ENCODE measurements at regions not wholly inside any gene's neighbourhood (a gene's known extent, or its start where the extent isn't known, plus 50 kb on each side); places are given as distances from the start of the nearest gene placed in this dataset.

- no peaks in the 10 kb centered on the region for H3K9me3 ChIP-seq (ENCODE audit: control insufficient read depth, low read length)
- H2BK12ac ChIP-seq (ENCODE audit: low read length in 2 of 2), result peak overlapping the region in 1 of 2 experiments; percentile 49
- no peak overlapping the region for H4K8ac ChIP-seq (ENCODE audit: low read length)
- H3K4me3 ChIP-seq (ENCODE audit: insufficient read depth in 1 of 2, low read depth in 1 of 2, low read length in 2 of 2), result no peak overlapping the region
- no peak overlapping the region for H2BK5ac ChIP-seq (ENCODE audit: low read depth, low read length, poor library complexity, severe bottlenecking)
- no peak overlapping the region for H2BK120ac ChIP-seq (ENCODE audit: low read depth, low read length)
- peak overlapping the region; percentile 54 for H3K27ac ChIP-seq (ENCODE audit: low read length, poor library complexity, severe bottlenecking)
- no peak overlapping the region for H3K18ac ChIP-seq (ENCODE audit: low read depth in 1 of 2, low read length in 2 of 2)
- no peak overlapping the region for H2BK15ac ChIP-seq (ENCODE audit: low read depth, poor library complexity, severe bottlenecking)
- WGBS, result 95% methylated on average over 10 of the region's 13 CpGs
- H3K14ac ChIP-seq (ENCODE audit: low read length in 2 of 2), result no peak overlapping the region
- peaks cover 16% of the 10 kb centered on the region for H3K4me1 ChIP-seq (ENCODE audit: control insufficient read depth, insufficient read depth, low read depth, low read length)
- H3K79me1 ChIP-seq (replicated peaks; ENCODE audit: low read length, poor library complexity, severe bottlenecking), result no peaks in the 10 kb centered on the region
- H3K27me3 ChIP-seq (ENCODE audit: control insufficient read depth in 1 of 2, insufficient read depth in 1 of 2, low read length in 2 of 2), result no peaks in the 10 kb centered on the region
- no peak for DNase-seq
- H3K36me3 ChIP-seq (ENCODE audit: control insufficient read depth in 1 of 2, insufficient read depth in 2 of 2, low read depth in 1 of 2, low read length in 2 of 2), result no peaks in the 10 kb centered on the region
- peak overlapping the region; percentile 89 for H2AK5ac ChIP-seq (ENCODE audit: low read length, severe bottlenecking)
- H3K4ac ChIP-seq (ENCODE audit: low read depth in 1 of 2, low read length in 2 of 2), result no peak overlapping the region
- no peak overlapping the region for H3K9ac ChIP-seq (ENCODE audit: low read length)
- H4K91ac ChIP-seq (ENCODE audit: low read length), result no peak overlapping the region
- no peak overlapping the region for H3K4me2 ChIP-seq (ENCODE audit: low read length, poor library complexity, severe bottlenecking)
- H2AFZ ChIP-seq (ENCODE audit: low read depth, low read length), result no peak overlapping the region
- no peak overlapping the region for H3K23ac ChIP-seq (ENCODE audit: low read length in 2 of 2)
Measured at GRCh38 chr18:49655266-49656072, 93.6 kb downstream of the LIPG start.

DNA sequence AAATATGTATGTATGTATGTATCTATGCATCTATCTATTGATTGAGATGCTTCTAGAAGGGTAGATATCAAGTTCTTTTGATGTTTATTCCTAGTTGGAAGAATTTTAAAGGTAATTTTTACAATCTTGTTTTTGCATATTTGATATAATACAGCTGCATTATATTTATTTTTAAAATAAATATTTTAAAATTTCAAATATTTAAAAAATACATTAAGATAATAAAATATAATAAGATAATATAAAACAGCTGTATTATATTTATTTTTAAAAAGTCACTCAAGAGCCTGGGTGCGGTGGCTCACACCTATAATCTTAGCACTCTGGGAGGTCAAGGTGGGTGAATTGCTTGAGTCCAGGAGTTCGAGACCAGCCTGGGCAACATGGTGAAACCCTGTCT is 92.5 kb downstream of the LIPG start:
- Histone ChIP-seq H3K4ac (ENCODE audit: low read depth in 1 of 2, low read length in 2 of 2) (no peak overlapping the region), H2AFZ (ENCODE audit: low read depth, low read length) (no peak overlapping the region), H3K9ac (ENCODE audit: low read length) (no peak overlapping the region), H3K9me3 (ENCODE audit: control insufficient read depth, low read length) (no peaks in the 10 kb centered on the region), H3K27me3 (ENCODE audit: control insufficient read depth in 1 of 2, insufficient read depth in 1 of 2, low read length in 2 of 2) (no peaks in the 10 kb centered on the region), H2BK15ac (ENCODE audit: low read depth, poor library complexity, severe bottlenecking) (no peak overlapping the region), H2BK12ac (ENCODE audit: low read length in 2 of 2) (no peak overlapping the region), H3K4me3 (ENCODE audit: insufficient read depth in 1 of 2, low read depth in 1 of 2, low read length in 2 of 2) (no peak overlapping the region), H3K4me2 (ENCODE audit: low read length, poor library complexity, severe bottlenecking) (no peak overlapping the region), H2BK5ac (ENCODE audit: low read depth, low read length, poor library complexity, severe bottlenecking) (no peak overlapping the region), H3K79me1 (replicated peaks; ENCODE audit: low read length, poor library complexity, severe bottlenecking) (no peaks in the 10 kb centered on the region), H3K36me3 (ENCODE audit: control insufficient read depth in 1 of 2, insufficient read depth in 2 of 2, low read depth in 1 of 2, low read length in 2 of 2) (no peaks in the 10 kb centered on the region), H3K14ac (ENCODE audit: low read length in 2 of 2) (no peak overlapping the region), H4K91ac (ENCODE audit: low read length) (no peak overlapping the region), H3K27ac (ENCODE audit: low read length, poor library complexity, severe bottlenecking) (no peak overlapping the region), H4K8ac (ENCODE audit: low read length) (no peak overlapping the region), H3K4me1 (ENCODE audit: control insufficient read depth, insufficient read depth, low read depth, low read length) (peaks cover 19% of the 10 kb centered on the region), H2BK120ac (ENCODE audit: low read depth, low read length) (no peak overlapping the region), H3K18ac (ENCODE audit: low read depth in 1 of 2, low read length in 2 of 2) (no peak overlapping the region), H2AK5ac (ENCODE audit: low read length, severe bottlenecking) (no peak overlapping the region), H3K23ac (ENCODE audit: low read length in 2 of 2) (no peak overlapping the region)
- 100% methylated on average over 2 of the region's 2 CpGs for WGBS
- DNase-seq, result no peak

DNA sequence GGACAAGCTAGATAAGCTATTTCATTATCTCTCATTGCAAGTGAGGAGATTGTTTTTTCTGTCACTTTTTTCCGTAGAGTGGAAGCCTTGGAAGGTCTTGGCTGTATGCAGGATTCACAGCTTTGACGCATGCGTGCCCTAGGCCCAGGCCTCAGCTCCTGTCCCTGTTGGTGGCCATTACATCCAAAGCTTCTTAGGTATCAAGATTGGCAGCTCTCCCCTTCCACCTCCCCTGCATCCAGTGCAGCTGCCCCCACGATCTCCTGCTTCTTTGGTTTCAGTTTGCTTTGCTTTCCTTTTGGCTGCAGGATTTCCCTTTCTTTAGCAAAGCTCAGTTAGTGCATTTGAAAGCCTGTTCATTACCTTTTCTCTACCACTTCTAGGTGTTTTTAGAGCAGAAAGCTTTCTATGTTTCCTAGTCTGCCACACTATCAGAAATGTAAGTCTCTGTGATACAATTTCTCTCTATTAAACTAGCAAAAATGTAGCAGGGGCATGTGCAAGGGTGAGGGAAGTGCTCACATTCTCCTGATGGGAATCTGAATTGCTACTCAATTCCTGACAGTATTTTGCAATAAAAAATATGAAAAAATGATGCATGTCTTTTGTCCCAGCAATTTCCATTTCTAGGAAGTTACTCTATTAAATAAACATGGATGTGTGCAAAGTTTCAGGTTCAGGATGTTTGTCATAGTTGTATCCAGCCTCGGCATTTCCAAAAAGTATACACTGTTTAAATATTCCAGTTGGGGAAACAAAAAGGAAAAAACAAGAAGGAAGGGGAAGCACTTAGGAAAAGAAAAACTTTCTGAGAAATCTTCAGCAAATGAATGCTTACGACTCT is 91.2 kb downstream of the LIPG start:
- H4K8ac ChIP-seq (ENCODE audit: low read length), result peak overlapping the region; percentile 73
- peak overlapping the region; percentile 8 to 29 for H2BK12ac ChIP-seq (ENCODE audit: low read length in 2 of 2)
- H3K14ac ChIP-seq (ENCODE audit: low read length in 2 of 2), result no peak overlapping the region
- peak overlapping the region; percentile 70 for H2BK15ac ChIP-seq (ENCODE audit: low read depth, poor library complexity, severe bottlenecking)
- no peak overlapping the region for H3K4me2 ChIP-seq (ENCODE audit: low read length, poor library complexity, severe bottlenecking)
- H3K4ac ChIP-seq (ENCODE audit: low read depth in 1 of 2, low read length in 2 of 2), result no peak overlapping the region
- DNase-seq, result peak; percentile 40
- H3K9me3 ChIP-seq (ENCODE audit: control insufficient read depth, low read length), result no peaks in the 10 kb centered on the region
- no peak overlapping the region for H3K18ac ChIP-seq (ENCODE audit: low read depth in 1 of 2, low read length in 2 of 2)
- H3K23ac ChIP-seq (ENCODE audit: low read length in 2 of 2), result no peak overlapping the region
- H3K4me3 ChIP-seq (ENCODE audit: insufficient read depth in 1 of 2, low read depth in 1 of 2, low read length in 2 of 2), result peak overlapping the region in 1 of 2 experiments; percentile 68
- no peaks in the 10 kb centered on the region for H3K79me1 ChIP-seq (replicated peaks; ENCODE audit: low read length, poor library complexity, severe bottlenecking)
- H3K36me3 ChIP-seq (ENCODE audit: control insufficient read depth in 1 of 2, insufficient read depth in 2 of 2, low read depth in 1 of 2, low read length in 2 of 2), result no peaks in the 10 kb centered on the region
- no peak overlapping the region for H4K91ac ChIP-seq (ENCODE audit: low read length)
- H3K27ac ChIP-seq (ENCODE audit: low read length, poor library complexity, severe bottlenecking), result no peak overlapping the region
- WGBS, result 68% methylated on average over 5 of the region's 6 CpGs
- no peak overlapping the region for H2AK5ac ChIP-seq (ENCODE audit: low read length, severe bottlenecking)
- no peaks in the 10 kb centered on the region for H3K27me3 ChIP-seq (ENCODE audit: control insufficient read depth in 1 of 2, insufficient read depth in 1 of 2, low read length in 2 of 2)
- H2BK5ac ChIP-seq (ENCODE audit: low read depth, low read length, poor library complexity, severe bottlenecking), result no peak overlapping the region
- no peak overlapping the region for H2AFZ ChIP-seq (ENCODE audit: low read depth, low read length)
- no peak overlapping the region for H2BK120ac ChIP-seq (ENCODE audit: low read depth, low read length)
- peaks cover 22% of the 10 kb centered on the region for H3K4me1 ChIP-seq (ENCODE audit: control insufficient read depth, insufficient read depth, low read depth, low read length)
- peak overlapping the region; percentile 17 for H3K9ac ChIP-seq (ENCODE audit: low read length)

DNA sequence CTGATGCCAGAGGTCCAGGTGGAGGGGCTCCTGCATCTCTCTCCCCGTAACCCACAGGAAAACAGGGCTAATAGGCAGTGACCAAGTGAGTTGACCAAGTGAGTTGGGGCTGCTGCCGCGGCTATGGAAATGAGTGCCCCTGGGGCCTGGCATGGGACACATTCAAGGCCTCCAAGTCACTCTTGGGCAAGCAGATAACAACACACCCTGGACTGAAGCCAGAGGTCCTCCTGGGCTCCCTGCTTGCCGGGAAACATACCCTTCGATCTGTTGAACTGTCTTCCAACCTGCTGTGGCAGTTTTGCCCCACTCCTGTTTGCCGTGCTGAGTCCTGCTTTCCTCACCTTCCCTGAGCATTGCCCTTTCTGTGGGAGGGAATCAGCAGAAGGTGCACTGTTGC is 89.2 kb downstream of the LIPG start:
- 97% methylated on average over 6 of the region's 6 CpGs for WGBS
- H3K27ac ChIP-seq (ENCODE audit: low read length, poor library complexity, severe bottlenecking), result no peak overlapping the region

More for the DNA sequence above, 89.2 kb downstream of the LIPG start:
- Histone ChIP-seq H3K4me1 (ENCODE audit: control insufficient read depth, insufficient read depth, low read depth, low read length) (peaks cover 26% of the 10 kb centered on the region), H3K14ac (ENCODE audit: low read length in 2 of 2) (no peak overlapping the region), H3K23ac (ENCODE audit: low read length in 2 of 2) (no peak overlapping the region), H3K18ac (ENCODE audit: low read depth in 1 of 2, low read length in 2 of 2) (no peak overlapping the region), H3K4me2 (ENCODE audit: low read length, poor library complexity, severe bottlenecking) (no peak overlapping the region), H3K9ac (ENCODE audit: low read length) (no peak overlapping the region), H3K27me3 (ENCODE audit: control insufficient read depth in 1 of 2, insufficient read depth in 1 of 2, low read length in 2 of 2) (no peaks in the 10 kb centered on the region), H3K4me3 (ENCODE audit: insufficient read depth in 1 of 2, low read depth in 1 of 2, low read length in 2 of 2) (no peak overlapping the region), H4K8ac (ENCODE audit: low read length) (no peak overlapping the region), H2BK5ac (ENCODE audit: low read depth, low read length, poor library complexity, severe bottlenecking) (no peak overlapping the region), H3K79me1 (replicated peaks; ENCODE audit: low read length, poor library complexity, severe bottlenecking) (no peaks in the 10 kb centered on the region), H3K9me3 (ENCODE audit: control insufficient read depth, low read length) (no peaks in the 10 kb centered on the region), H2AFZ (ENCODE audit: low read depth, low read length) (no peak overlapping the region), H2AK5ac (ENCODE audit: low read length, severe bottlenecking) (no peak overlapping the region), H3K36me3 (ENCODE audit: control insufficient read depth in 1 of 2, insufficient read depth in 2 of 2, low read depth in 1 of 2, low read length in 2 of 2) (no peaks in the 10 kb centered on the region), H2BK12ac (ENCODE audit: low read length in 2 of 2) (peak overlapping the region in 1 of 2 experiments; percentile 55), H2BK15ac (ENCODE audit: low read depth, poor library complexity, severe bottlenecking) (peak overlapping the region; percentile 56), H4K91ac (ENCODE audit: low read length) (no peak overlapping the region), H3K4ac (ENCODE audit: low read depth in 1 of 2, low read length in 2 of 2) (peak overlapping the region in 1 of 2 experiments; percentile 32), H2BK120ac (ENCODE audit: low read depth, low read length) (peak overlapping the region; percentile 7)
- DNase-seq, result no peak

Data from mesenchymal stem cell (in vitro differentiated cells and primary cell).